HEK293T (cell line): ENCODE measurements at regions not wholly inside any gene's neighbourhood (a gene's known extent, or its start where the extent isn't known, plus 50 kb on each side); places are given as distances from the start of the nearest gene placed in this dataset.

Experiments
- ARNT ChIP-seq: fragments of 450-650 bp; IDR thresholded peaks from 2 replicates; pipeline ENCODE4 v1.6.1; 2017; ENCODE audit warnings: mild to moderate bottlenecking
- CTBP1 ChIP-seq: fragments of 450-650 bp; IDR thresholded peaks from 2 replicates; pipeline ENCODE4 v1.6.1; 2016; ENCODE audit warnings: borderline replicate concordance
- FOXA1 ChIP-seq: fragments of 450-650 bp; IDR thresholded peaks from 2 replicates; pipeline ENCODE4 v1.6.1; 2016; ENCODE audit warnings: mild to moderate bottlenecking
- FOXM1 ChIP-seq: fragments of 450-650 bp; IDR thresholded peaks from 2 replicates; pipeline ENCODE4 v1.6.1; 2017; ENCODE audit warnings: mild to moderate bottlenecking, borderline replicate concordance
- HDGF ChIP-seq: fragments of 450-650 bp; IDR thresholded peaks from 2 replicates; pipeline ENCODE4 v1.6.1; 2017; ENCODE audit warnings: antibody characterized with exemption, borderline replicate concordance
- NFRKB ChIP-seq: fragments of 450-650 bp; IDR thresholded peaks from 2 replicates; pipeline ENCODE4 v1.6.1; 2016; ENCODE audit warnings: mild to moderate bottlenecking, moderate library complexity
- PKNOX1 ChIP-seq: fragments of 450-650 bp; IDR thresholded peaks from 2 replicates; pipeline ENCODE4 v1.6.1; 2016
- SP1 ChIP-seq: fragments of 450-650 bp; IDR thresholded peaks from 2 replicates; pipeline ENCODE4 v1.6.1; 2017
- SUZ12 ChIP-seq: fragments of 450-650 bp; IDR thresholded peaks from 2 replicates; pipeline ENCODE4 v1.6.1; 2016; ENCODE audit warnings: mild to moderate bottlenecking
- TARDBP ChIP-seq: fragments of 450-650 bp; IDR thresholded peaks from 2 replicates; pipeline ENCODE4 v1.6.1; 2016
- ZNF384 ChIP-seq: fragments of 450-650 bp; IDR thresholded peaks from 2 replicates; pipeline ENCODE4 v1.6.1; 2016

DNA sequence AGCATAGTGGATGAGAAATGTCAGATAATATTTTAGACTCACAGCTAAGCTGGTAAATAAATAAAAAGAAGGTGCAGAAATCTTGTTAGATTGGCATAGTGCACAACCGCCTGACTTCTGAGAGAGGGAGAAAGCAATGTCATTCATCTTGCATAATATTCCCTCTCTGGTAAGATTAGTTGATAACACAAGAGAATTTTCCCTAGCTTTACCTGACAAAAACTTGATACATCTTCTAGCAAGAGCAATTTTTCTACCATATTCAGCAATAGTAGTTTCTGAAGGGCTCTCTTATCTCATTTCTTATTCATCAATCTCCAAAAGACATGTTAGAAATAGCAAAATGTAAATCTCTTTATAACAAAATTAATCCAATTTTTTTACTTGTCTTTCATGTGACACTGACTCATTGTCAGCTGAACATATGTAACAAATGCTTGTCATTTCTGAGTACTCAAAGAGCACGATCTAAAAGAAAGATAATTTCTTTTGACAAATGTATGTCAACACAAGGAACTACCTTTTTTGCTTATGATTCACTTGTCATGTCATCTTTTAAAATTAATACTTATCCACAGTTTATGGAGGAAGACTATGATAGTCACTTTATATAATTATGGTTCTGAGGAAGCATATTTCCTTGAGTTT is 240.0 kb downstream of the ARAP2 start:
- TF ChIP-seq SP1 (no peak), FOXM1 (no peak), ARNT (no peak), TARDBP (no peak), PKNOX1 (no peak), ZNF384 (no peak), NFRKB (no peak), SUZ12 (no peak), FOXA1 (no peak), CTBP1 (no peak), HDGF (no peak)
